HepG2 (cell line): ENCODE measurements at regions not wholly inside any gene's neighbourhood (a gene's known extent, or its start where the extent isn't known, plus 50 kb on each side); places are given as distances from the start of the nearest gene placed in this dataset.

Experiments
- ATAC-seq: fragments of 200-7000 bp; cut with Tn5 transposase; 3 replicates; pipeline ENCODE4 v1.9.1; 2020; ENCODE audit warnings: mild to moderate bottlenecking, moderate library complexity
- BruUV-seq: library from RNA; stranded (reverse); fragments of 400-500 nt; replicated peaks from 2 replicates; lab custom pipeline; 2021; lab: Mats Ljungman, UMichigan
- CTCF ChIA-PET: fragments of 300-600 bp; formaldehyde crosslinking; extraction: SDS; loops from one replicate; lab custom pipeline; 2021; ENCODE audit warnings: low total read pairs, inconsistent platforms, low intra/inter-chr PET ratio; lab: Yijun Ruan, JAX
- POLR2A ChIA-PET: fragments of 350-600 bp; sonication (Branson Sonifier 250); formaldehyde crosslinking; loops from one replicate; lab custom pipeline; 2020; ENCODE audit warnings: antibody characterized with exemption, inconsistent platforms; lab: Yijun Ruan, JAX
- DNase-seq: peaks from one replicate; pipeline ENCODE4 v3.0.0-alpha.2; 2015; ENCODE audit warnings: low spot score
- FAIRE-seq: peaks from 3 replicates; lab custom pipeline; 2011; peaks lifted over from hg19 to GRCh38; lab: Jason Lieb, UNC
- H2AFZ ChIP-seq: one replicate; pipeline ENCODE4 v1.6.1; 2011; ENCODE audit warnings: low read length, inconsistent platforms
- H3K27ac ChIP-seq: fragments of 300-600 bp; 3 replicates; pipeline ENCODE4 v1.8.0; 2011; ENCODE audit warnings: mixed run types, mild to moderate bottlenecking, mixed read lengths, low read length, inconsistent platforms; ENCODE audit not compliant: insufficient read depth; ENCODE audit errors: extremely low read length
- H3K27me3 ChIP-seq, 2 experiments: fragments of 200-600 bp in 1 of 2; 2 replicates in 1 of 2; 3 replicates in 1 of 2; pipeline versions ENCODE4 v1.6.0 to v1.8.0; 2011; ENCODE audit warnings: low read length in 2 of 2, mild to moderate bottlenecking in 2 of 2, moderate library complexity in 2 of 2, inconsistent platforms in 1 of 2; ENCODE audit not compliant: insufficient read depth in 2 of 2, control insufficient read depth in 1 of 2
- H3K36me3 ChIP-seq, 2 experiments: fragments of 200-600 bp in 1 of 2; replicated peaks in 1 of 2; 2 replicates in 1 of 2; 3 replicates in 1 of 2; pipeline versions ENCODE4 v1.5.1 to v1.8.0; 2011; ENCODE audit warnings: low read length in 2 of 2, inconsistent platforms in 1 of 2; ENCODE audit not compliant: insufficient read depth in 2 of 2, control insufficient read depth in 1 of 2
- H3K4me1 ChIP-seq: 2 replicates; pipeline ENCODE4 v1.5.1; 2012; ENCODE audit warnings: low read length, inconsistent platforms; ENCODE audit not compliant: insufficient read depth
- H3K4me2 ChIP-seq: 2 replicates; pipeline ENCODE4 v1.6.0; 2011; ENCODE audit warnings: low read depth, low read length, inconsistent platforms
- H3K4me3 ChIP-seq, 3 experiments: fragments of 200-600 bp in 1 of 3; sonication (generic), shearing (Covaris generic) in 1 of 3; replicated peaks in 1 of 3; 2 replicates each; pipeline ENCODE4 v1.5.1; 2011 to 2016; ENCODE audit warnings: low read length in 3 of 3, inconsistent platforms in 2 of 3, low read depth in 2 of 3, mild to moderate bottlenecking in 2 of 3, control low read depth in 1 of 3, mixed read lengths in 1 of 3; ENCODE audit not compliant: insufficient read depth in 1 of 3
- H3K79me2 ChIP-seq: one replicate; pipeline ENCODE4 v1.6.1; 2011; ENCODE audit warnings: low read length, inconsistent platforms; ENCODE audit not compliant: insufficient read depth
- H3K9ac ChIP-seq: 2 replicates; pipeline ENCODE4 v1.6.0; 2011; ENCODE audit warnings: mild to moderate bottlenecking, low read depth, low read length, inconsistent platforms; ENCODE audit not compliant: insufficient read depth
- H3K9me3 ChIP-seq: 2 replicates; pipeline ENCODE4 v1.5.1; 2012; ENCODE audit warnings: mild to moderate bottlenecking, low read length
- H4K20me1 ChIP-seq: 2 replicates; pipeline ENCODE4 v1.6.0; 2011; ENCODE audit warnings: inconsistent platforms, mild to moderate bottlenecking, low read length, moderate library complexity; ENCODE audit not compliant: insufficient read depth
- KLF15 ChIP-seq: sonication (generic); formaldehyde crosslinking; IDR thresholded peaks from 2 replicates; pipeline ENCODE4 v1.8.1; 2023; ENCODE audit warnings: borderline replicate concordance, mild to moderate bottlenecking, inconsistent platforms, missing genetic modification reagents, mixed read lengths
- NPAS2 ChIP-seq: sonication (generic); formaldehyde crosslinking; IDR thresholded peaks from 2 replicates; pipeline ENCODE4 v1.8.0; 2022; ENCODE audit warnings: mild to moderate bottlenecking, missing genetic modification reagents, borderline replicate concordance
- SALL2 ChIP-seq: sonication (generic); formaldehyde crosslinking; IDR thresholded peaks from 2 replicates; pipeline ENCODE4 v1.8.1; 2023; ENCODE audit warnings: mild to moderate bottlenecking, missing genetic modification reagents, inconsistent platforms
- TBX2 ChIP-seq: sonication (generic); formaldehyde crosslinking; IDR thresholded peaks from 2 replicates; pipeline ENCODE4 v1.5.0; 2020; ENCODE audit warnings: missing genetic modification reagents, mild to moderate bottlenecking, borderline replicate concordance
- U2AF2 ChIP-seq: fragments of 200-400 bp; formaldehyde crosslinking; IDR thresholded peaks from 2 replicates; pipeline ENCODE4 v1.6.1; 2017; ENCODE audit warnings: low read depth, mild to moderate bottlenecking, low read length
- ZNF331 ChIP-seq: sonication (generic); formaldehyde crosslinking; IDR thresholded peaks from 2 replicates; pipeline ENCODE4 v1.4.0; 2020; ENCODE audit warnings: missing genetic modification reagents
- WGBS: methylation state at CpG from one replicate; pipeline ENCODE4 v1.1.6; 2017; ENCODE audit warnings: low lambda C conversion rate; 5-methylcytosine and 5-hydroxymethylcytosine counted together
- in situ Hi-C: cut with HindIII; loops from 2 replicates; pipeline ENCODE4 v1.10.0; 2017; ENCODE audit warnings: low pct_unique_long_range_greater_than_20kb; ENCODE audit not compliant: extremely low pct_ligation_motif_present
- intact Hi-C: fragments of 100-400 bp; cut with micrococcal nuclease; formaldehyde crosslinking; loops from one replicate; pipeline ENCODE4 v1.10.0; 2022; ENCODE audit not compliant: unreplicated experiment
- TF ChIP-seq, protein P1 (sequence below): sonication (generic); formaldehyde crosslinking; IDR thresholded peaks from 2 replicates; pipeline ENCODE4 v1.5.1; 2020; ENCODE audit warnings: missing genetic modification reagents, mild to moderate bottlenecking, borderline replicate concordance
- TF ChIP-seq, protein P2 (sequence below): sonication (generic); formaldehyde crosslinking; IDR thresholded peaks from 2 replicates; pipeline ENCODE4 v1.4.0; 2020; ENCODE audit warnings: missing genetic modification reagents, mild to moderate bottlenecking, borderline replicate concordance
- TF ChIP-seq, protein P3 (sequence below): sonication (generic); formaldehyde crosslinking; IDR thresholded peaks from 2 replicates; pipeline ENCODE4 v1.5.0; 2020; ENCODE audit warnings: missing genetic modification reagents
- TF ChIP-seq, protein P4 (sequence below): sonication (generic); formaldehyde crosslinking; IDR thresholded peaks from 2 replicates; pipeline ENCODE4 v1.5.1; 2020; ENCODE audit warnings: missing genetic modification reagents, mild to moderate bottlenecking, borderline replicate concordance
- TF ChIP-seq, protein P5 (sequence below): sonication (generic); IDR thresholded peaks from 2 replicates; pipeline ENCODE4 v1.6.1; 2016; ENCODE audit warnings: low read depth, borderline replicate concordance

DNA sequence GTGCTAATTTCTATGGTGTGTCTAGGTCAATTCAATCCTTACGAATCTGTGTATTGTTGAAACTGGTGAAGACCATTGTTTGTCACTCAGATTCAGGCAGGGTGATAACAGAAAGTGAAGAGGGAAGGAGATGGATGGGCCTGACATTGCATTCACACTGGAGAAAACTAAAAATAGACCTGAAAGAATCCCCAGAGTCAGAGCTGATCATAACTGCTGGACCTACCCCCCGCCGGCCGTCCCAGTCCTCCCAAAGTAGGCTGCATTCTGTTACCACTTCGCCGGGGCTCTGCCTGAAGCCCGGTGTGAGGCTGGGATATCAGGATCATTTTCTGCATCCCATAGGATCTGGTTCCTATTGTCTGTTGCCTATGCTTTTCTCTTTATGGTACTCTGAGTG, 121.1 kb downstream of the NUF2 start (continued):
- TF ChIP-seq, protein P1, sequence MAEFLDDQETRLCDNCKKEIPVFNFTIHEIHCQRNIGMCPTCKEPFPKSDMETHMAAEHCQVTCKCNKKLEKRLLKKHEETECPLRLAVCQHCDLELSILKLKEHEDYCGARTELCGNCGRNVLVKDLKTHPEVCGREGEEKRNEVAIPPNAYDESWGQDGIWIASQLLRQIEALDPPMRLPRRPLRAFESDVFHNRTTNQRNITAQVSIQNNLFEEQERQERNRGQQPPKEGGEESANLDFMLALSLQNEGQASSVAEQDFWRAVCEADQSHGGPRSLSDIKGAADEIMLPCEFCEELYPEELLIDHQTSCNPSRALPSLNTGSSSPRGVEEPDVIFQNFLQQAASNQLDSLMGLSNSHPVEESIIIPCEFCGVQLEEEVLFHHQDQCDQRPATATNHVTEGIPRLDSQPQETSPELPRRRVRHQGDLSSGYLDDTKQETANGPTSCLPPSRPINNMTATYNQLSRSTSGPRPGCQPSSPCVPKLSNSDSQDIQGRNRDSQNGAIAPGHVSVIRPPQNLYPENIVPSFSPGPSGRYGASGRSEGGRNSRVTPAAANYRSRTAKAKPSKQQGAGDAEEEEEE (CRISPR knock-in tag) = no peak
- TF ChIP-seq NPAS2 (CRISPR knock-in tag) (no peak), KLF15 (CRISPR knock-in tag) (no peak)
- TF ChIP-seq, protein P2, sequence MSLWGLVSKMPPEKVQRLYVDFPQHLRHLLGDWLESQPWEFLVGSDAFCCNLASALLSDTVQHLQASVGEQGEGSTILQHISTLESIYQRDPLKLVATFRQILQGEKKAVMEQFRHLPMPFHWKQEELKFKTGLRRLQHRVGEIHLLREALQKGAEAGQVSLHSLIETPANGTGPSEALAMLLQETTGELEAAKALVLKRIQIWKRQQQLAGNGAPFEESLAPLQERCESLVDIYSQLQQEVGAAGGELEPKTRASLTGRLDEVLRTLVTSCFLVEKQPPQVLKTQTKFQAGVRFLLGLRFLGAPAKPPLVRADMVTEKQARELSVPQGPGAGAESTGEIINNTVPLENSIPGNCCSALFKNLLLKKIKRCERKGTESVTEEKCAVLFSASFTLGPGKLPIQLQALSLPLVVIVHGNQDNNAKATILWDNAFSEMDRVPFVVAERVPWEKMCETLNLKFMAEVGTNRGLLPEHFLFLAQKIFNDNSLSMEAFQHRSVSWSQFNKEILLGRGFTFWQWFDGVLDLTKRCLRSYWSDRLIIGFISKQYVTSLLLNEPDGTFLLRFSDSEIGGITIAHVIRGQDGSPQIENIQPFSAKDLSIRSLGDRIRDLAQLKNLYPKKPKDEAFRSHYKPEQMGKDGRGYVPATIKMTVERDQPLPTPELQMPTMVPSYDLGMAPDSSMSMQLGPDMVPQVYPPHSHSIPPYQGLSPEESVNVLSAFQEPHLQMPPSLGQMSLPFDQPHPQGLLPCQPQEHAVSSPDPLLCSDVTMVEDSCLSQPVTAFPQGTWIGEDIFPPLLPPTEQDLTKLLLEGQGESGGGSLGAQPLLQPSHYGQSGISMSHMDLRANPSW = no peak

DNA sequence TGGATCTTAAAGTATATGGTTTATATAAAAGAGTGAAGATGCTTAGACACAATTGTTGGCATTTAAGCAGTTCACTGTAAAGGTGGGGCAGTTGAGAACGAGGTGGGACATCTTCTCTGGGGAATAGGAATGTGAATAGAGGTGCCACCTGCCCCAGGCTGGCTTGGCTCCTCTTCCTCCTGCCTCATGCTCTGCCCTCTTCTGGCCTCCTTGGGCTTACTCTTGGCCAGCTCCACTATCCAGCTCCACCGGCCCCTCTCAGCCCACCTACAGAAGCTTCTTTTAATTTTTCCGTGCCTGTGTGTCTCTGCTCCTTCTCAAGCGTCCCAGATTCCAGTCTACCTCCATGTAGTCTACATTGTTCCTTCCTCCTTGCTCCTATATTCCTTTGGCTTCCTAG, 122.1 kb downstream of the NUF2 start:
- ChIA-PET POLR2A (no interaction called here), CTCF (no interaction called here)
- no peaks in the 10 kb centered on the region for H3K4me1 ChIP-seq
- DNase-seq = no peak
- 0 out of 5 replicates have a peak, but pooled peaks cover 0 to 3% of the 10 kb centered on the region in 2 experiments for H3K27me3 ChIP-seq
- no peaks in the 10 kb centered on the region for H3K36me3 ChIP-seq
- intact Hi-C loops (no loop called here), in situ Hi-C loops (no loop called here)
- H2AFZ ChIP-seq = no peak overlapping the region
- WGBS = 8% methylated on average over 4 of the region's 4 CpGs
- H3K27ac ChIP-seq = no peak overlapping the region
- H3K9me3 ChIP-seq = no peaks in the 10 kb centered on the region
- H4K20me1 ChIP-seq = no peaks in the 10 kb centered on the region
- H3K9ac ChIP-seq = no peak overlapping the region
- no peak overlapping the region for H3K4me2 ChIP-seq
- no peak for FAIRE-seq
- no peaks in the 10 kb centered on the region for H3K79me2 ChIP-seq
- H3K4me3 ChIP-seq = no peak overlapping the region
- no peak; the same call in 2 of the 3 replicates for ATAC-seq
- no TSS peak for BruUV-seq
- TF ChIP-seq, protein P3, sequence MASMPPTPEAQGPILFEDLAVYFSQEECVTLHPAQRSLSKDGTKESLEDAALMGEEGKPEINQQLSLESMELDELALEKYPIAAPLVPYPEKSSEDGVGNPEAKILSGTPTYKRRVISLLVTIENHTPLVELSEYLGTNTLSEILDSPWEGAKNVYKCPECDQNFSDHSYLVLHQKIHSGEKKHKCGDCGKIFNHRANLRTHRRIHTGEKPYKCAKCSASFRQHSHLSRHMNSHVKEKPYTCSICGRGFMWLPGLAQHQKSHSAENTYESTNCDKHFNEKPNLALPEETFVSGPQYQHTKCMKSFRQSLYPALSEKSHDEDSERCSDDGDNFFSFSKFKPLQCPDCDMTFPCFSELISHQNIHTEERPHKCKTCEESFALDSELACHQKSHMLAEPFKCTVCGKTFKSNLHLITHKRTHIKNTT (CRISPR knock-in tag) = no peak
- TF ChIP-seq, protein P4, sequence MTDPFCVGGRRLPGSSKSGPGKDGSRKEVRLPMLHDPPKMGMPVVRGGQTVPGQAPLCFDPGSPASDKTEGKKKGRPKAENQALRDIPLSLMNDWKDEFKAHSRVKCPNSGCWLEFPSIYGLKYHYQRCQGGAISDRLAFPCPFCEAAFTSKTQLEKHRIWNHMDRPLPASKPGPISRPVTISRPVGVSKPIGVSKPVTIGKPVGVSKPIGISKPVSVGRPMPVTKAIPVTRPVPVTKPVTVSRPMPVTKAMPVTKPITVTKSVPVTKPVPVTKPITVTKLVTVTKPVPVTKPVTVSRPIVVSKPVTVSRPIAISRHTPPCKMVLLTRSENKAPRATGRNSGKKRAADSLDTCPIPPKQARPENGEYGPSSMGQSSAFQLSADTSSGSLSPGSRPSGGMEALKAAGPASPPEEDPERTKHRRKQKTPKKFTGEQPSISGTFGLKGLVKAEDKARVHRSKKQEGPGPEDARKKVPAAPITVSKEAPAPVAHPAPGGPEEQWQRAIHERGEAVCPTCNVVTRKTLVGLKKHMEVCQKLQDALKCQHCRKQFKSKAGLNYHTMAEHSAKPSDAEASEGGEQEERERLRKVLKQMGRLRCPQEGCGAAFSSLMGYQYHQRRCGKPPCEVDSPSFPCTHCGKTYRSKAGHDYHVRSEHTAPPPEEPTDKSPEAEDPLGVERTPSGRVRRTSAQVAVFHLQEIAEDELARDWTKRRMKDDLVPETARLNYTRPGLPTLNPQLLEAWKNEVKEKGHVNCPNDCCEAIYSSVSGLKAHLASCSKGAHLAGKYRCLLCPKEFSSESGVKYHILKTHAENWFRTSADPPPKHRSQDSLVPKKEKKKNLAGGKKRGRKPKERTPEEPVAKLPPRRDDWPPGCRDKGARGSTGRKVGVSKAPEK (CRISPR knock-in tag) = no peak
- TF ChIP-seq U2AF2 = no peak
- no peak for TF ChIP-seq ZNF331 (CRISPR knock-in tag)
- no peak for TF ChIP-seq TBX2
- TF ChIP-seq, protein P5, sequence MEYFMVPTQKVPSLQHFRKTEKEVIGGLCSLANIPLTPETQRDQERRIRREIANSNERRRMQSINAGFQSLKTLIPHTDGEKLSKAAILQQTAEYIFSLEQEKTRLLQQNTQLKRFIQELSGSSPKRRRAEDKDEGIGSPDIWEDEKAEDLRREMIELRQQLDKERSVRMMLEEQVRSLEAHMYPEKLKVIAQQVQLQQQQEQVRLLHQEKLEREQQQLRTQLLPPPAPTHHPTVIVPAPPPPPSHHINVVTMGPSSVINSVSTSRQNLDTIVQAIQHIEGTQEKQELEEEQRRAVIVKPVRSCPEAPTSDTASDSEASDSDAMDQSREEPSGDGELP = no peak
- TF ChIP-seq, protein P1 (CRISPR knock-in tag) = no peak
- TF ChIP-seq SALL2 = no peak
